HepG2 (cell line): ENCODE measurements at regions not wholly inside any gene's neighbourhood (a gene's known extent, or its start where the extent isn't known, plus 50 kb on each side); places are given as distances from the start of the nearest gene placed in this dataset.

Source experiments
- ATAC-seq: fragments of 200-7000 bp; cut with Tn5 transposase; 3 replicates; pipeline ENCODE4 v1.9.1; 2020; ENCODE audit warnings: mild to moderate bottlenecking, moderate library complexity
- BruUV-seq: library from RNA; stranded (reverse); fragments of 400-500 nt; replicated peaks from 2 replicates; lab custom pipeline; 2021; lab: Mats Ljungman, UMichigan
- CTCF ChIA-PET: fragments of 300-600 bp; formaldehyde crosslinking; extraction: SDS; loops from one replicate; lab custom pipeline; 2021; ENCODE audit warnings: low total read pairs, inconsistent platforms, low intra/inter-chr PET ratio; lab: Yijun Ruan, JAX
- POLR2A ChIA-PET: fragments of 350-600 bp; sonication (Branson Sonifier 250); formaldehyde crosslinking; loops from one replicate; lab custom pipeline; 2020; ENCODE audit warnings: antibody characterized with exemption, inconsistent platforms; lab: Yijun Ruan, JAX
- DNase-seq: peaks from one replicate; pipeline ENCODE4 v3.0.0-alpha.2; 2015; ENCODE audit warnings: low spot score
- FAIRE-seq: peaks from 3 replicates; lab custom pipeline; 2011; peaks lifted over from hg19 to GRCh38; lab: Jason Lieb, UNC
- H2AFZ ChIP-seq: one replicate; pipeline ENCODE4 v1.6.1; 2011; ENCODE audit warnings: low read length, inconsistent platforms
- H3K27ac ChIP-seq: fragments of 300-600 bp; 3 replicates; pipeline ENCODE4 v1.8.0; 2011; ENCODE audit warnings: mixed run types, mild to moderate bottlenecking, mixed read lengths, low read length, inconsistent platforms; ENCODE audit not compliant: insufficient read depth; ENCODE audit errors: extremely low read length
- H3K27me3 ChIP-seq, 2 experiments: fragments of 200-600 bp in 1 of 2; 2 replicates in 1 of 2; 3 replicates in 1 of 2; pipeline versions ENCODE4 v1.6.0 to v1.8.0; 2011; ENCODE audit warnings: low read length in 2 of 2, mild to moderate bottlenecking in 2 of 2, moderate library complexity in 2 of 2, inconsistent platforms in 1 of 2; ENCODE audit not compliant: insufficient read depth in 2 of 2, control insufficient read depth in 1 of 2
- H3K36me3 ChIP-seq, 2 experiments: fragments of 200-600 bp in 1 of 2; replicated peaks in 1 of 2; 2 replicates in 1 of 2; 3 replicates in 1 of 2; pipeline versions ENCODE4 v1.5.1 to v1.8.0; 2011; ENCODE audit warnings: low read length in 2 of 2, inconsistent platforms in 1 of 2; ENCODE audit not compliant: insufficient read depth in 2 of 2, control insufficient read depth in 1 of 2
- H3K4me1 ChIP-seq: 2 replicates; pipeline ENCODE4 v1.5.1; 2012; ENCODE audit warnings: low read length, inconsistent platforms; ENCODE audit not compliant: insufficient read depth
- H3K4me2 ChIP-seq: 2 replicates; pipeline ENCODE4 v1.6.0; 2011; ENCODE audit warnings: low read depth, low read length, inconsistent platforms
- H3K4me3 ChIP-seq, 3 experiments: fragments of 200-600 bp in 1 of 3; sonication (generic), shearing (Covaris generic) in 1 of 3; replicated peaks in 1 of 3; 2 replicates each; pipeline ENCODE4 v1.5.1; 2011 to 2016; ENCODE audit warnings: low read length in 3 of 3, inconsistent platforms in 2 of 3, low read depth in 2 of 3, mild to moderate bottlenecking in 2 of 3, control low read depth in 1 of 3, mixed read lengths in 1 of 3; ENCODE audit not compliant: insufficient read depth in 1 of 3
- H3K79me2 ChIP-seq: one replicate; pipeline ENCODE4 v1.6.1; 2011; ENCODE audit warnings: low read length, inconsistent platforms; ENCODE audit not compliant: insufficient read depth
- H3K9ac ChIP-seq: 2 replicates; pipeline ENCODE4 v1.6.0; 2011; ENCODE audit warnings: mild to moderate bottlenecking, low read depth, low read length, inconsistent platforms; ENCODE audit not compliant: insufficient read depth
- H3K9me3 ChIP-seq: 2 replicates; pipeline ENCODE4 v1.5.1; 2012; ENCODE audit warnings: mild to moderate bottlenecking, low read length
- H4K20me1 ChIP-seq: 2 replicates; pipeline ENCODE4 v1.6.0; 2011; ENCODE audit warnings: inconsistent platforms, mild to moderate bottlenecking, low read length, moderate library complexity; ENCODE audit not compliant: insufficient read depth
- BORCS8-MEF2B ChIP-seq: sonication (generic); formaldehyde crosslinking; IDR thresholded peaks from 2 replicates; pipeline ENCODE4 v1.8.0; 2022; ENCODE audit warnings: mild to moderate bottlenecking, missing genetic modification reagents
- CENPX ChIP-seq: sonication (generic); formaldehyde crosslinking; IDR thresholded peaks from 2 replicates; pipeline ENCODE4 v1.9.0; 2021; ENCODE audit warnings: mild to moderate bottlenecking, missing genetic modification reagents, moderate library complexity
- HNRNPK ChIP-seq: fragments of 200-400 bp; formaldehyde crosslinking; IDR thresholded peaks from 2 replicates; pipeline ENCODE4 v1.6.1; 2018; ENCODE audit warnings: low read length, low read depth, moderate library complexity, mild to moderate bottlenecking; ENCODE audit not compliant: poor library complexity, severe bottlenecking
- HNRNPUL1 ChIP-seq: fragments of 200-400 bp; formaldehyde crosslinking; IDR thresholded peaks from 2 replicates; pipeline ENCODE4 v1.6.1; 2017; ENCODE audit warnings: low read depth, mild to moderate bottlenecking, low read length, moderate library complexity
- HOMEZ ChIP-seq: IDR thresholded peaks from 2 replicates; pipeline ENCODE4 v1.6.1; 2016; ENCODE audit warnings: low read depth
- IKZF1 ChIP-seq: fragments of 450-650 bp; IDR thresholded peaks from 2 replicates; pipeline ENCODE4 v1.7.1; 2016
- MEF2D ChIP-seq: sonication (generic); formaldehyde crosslinking; IDR thresholded peaks from 2 replicates; pipeline ENCODE4 v1.5.1; 2020; ENCODE audit warnings: mild to moderate bottlenecking, missing genetic modification reagents
- MXD3 ChIP-seq: IDR thresholded peaks from 2 replicates; pipeline ENCODE4 v1.6.1; 2016; ENCODE audit warnings: mild to moderate bottlenecking, missing biosample characterization, missing genetic modification reagents
- RBAK ChIP-seq: sonication (generic); formaldehyde crosslinking; IDR thresholded peaks from 2 replicates; pipeline ENCODE4 v1.5.1; 2020; ENCODE audit warnings: mild to moderate bottlenecking, missing genetic modification reagents
- SIN3B ChIP-seq: fragments of 150-350 bp; IDR thresholded peaks from 2 replicates; pipeline ENCODE4 v1.6.1; 2014; ENCODE audit warnings: low read length
- SMARCE1 ChIP-seq: fragments of 450-650 bp; IDR thresholded peaks from 2 replicates; pipeline ENCODE4 v1.6.1; 2017; ENCODE audit warnings: borderline replicate concordance
- STAT5B ChIP-seq: sonication (generic); formaldehyde crosslinking; IDR thresholded peaks from 2 replicates; pipeline ENCODE4 v1.4.0; 2020; ENCODE audit warnings: missing genetic modification reagents
- WIZ ChIP-seq: sonication (generic); formaldehyde crosslinking; IDR thresholded peaks from 2 replicates; pipeline ENCODE4 v1.5.1; 2020; ENCODE audit warnings: mild to moderate bottlenecking, missing genetic modification reagents
- ZNF232 ChIP-seq: sonication (generic); formaldehyde crosslinking; IDR thresholded peaks from 2 replicates; pipeline ENCODE4 v1.4.0; 2020; ENCODE audit warnings: missing genetic modification reagents, borderline replicate concordance
- ZNF280D ChIP-seq: sonication (generic); formaldehyde crosslinking; IDR thresholded peaks from 2 replicates; pipeline ENCODE4 v1.5.1; 2020; ENCODE audit warnings: mild to moderate bottlenecking, missing genetic modification reagents
- WGBS: methylation state at CpG from one replicate; pipeline ENCODE4 v1.1.6; 2017; ENCODE audit warnings: low lambda C conversion rate; 5-methylcytosine and 5-hydroxymethylcytosine counted together
- in situ Hi-C: cut with HindIII; loops from 2 replicates; pipeline ENCODE4 v1.10.0; 2017; ENCODE audit warnings: low pct_unique_long_range_greater_than_20kb; ENCODE audit not compliant: extremely low pct_ligation_motif_present
- intact Hi-C: fragments of 100-400 bp; cut with micrococcal nuclease; formaldehyde crosslinking; loops from one replicate; pipeline ENCODE4 v1.10.0; 2022; ENCODE audit not compliant: unreplicated experiment
- TF ChIP-seq, protein P1 (sequence below): IDR thresholded peaks from 2 replicates; pipeline ENCODE4 v1.6.1; 2016; ENCODE audit warnings: low read depth, control low read depth

DNA sequence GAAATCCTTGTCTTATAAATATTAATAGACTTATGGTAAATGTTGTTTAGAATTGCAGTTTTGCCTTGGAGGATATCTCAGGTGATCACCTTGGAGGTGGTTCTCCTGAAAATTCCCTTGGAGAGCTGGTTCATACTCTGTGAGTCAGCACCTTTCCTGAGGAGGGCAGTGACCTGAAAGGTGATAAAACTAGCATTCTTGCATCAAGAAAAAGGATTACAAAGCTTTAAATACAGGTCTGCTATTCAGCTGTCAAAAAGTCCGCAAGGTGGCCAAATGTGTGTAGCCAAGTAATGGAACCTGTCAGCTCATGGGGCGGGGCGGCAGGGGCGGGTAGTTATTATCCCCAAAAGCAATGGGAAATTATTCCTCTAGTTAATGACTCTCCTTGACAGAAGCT, 52.8 kb upstream of the EDARADD start:
- 79% methylated on average over 4 of the region's 4 CpGs for WGBS
- FAIRE-seq: no peak
- BruUV-seq: no TSS peak

GRCh38 chr1:236338096-236338495, 56.0 kb upstream of the EDARADD start:
- no peaks in the 10 kb centered on the region for H3K9me3 ChIP-seq
- no peak overlapping the region for H3K4me3 ChIP-seq
- peaks cover 0 to 10% of the 10 kb centered on the region in 2 experiments; a peak in 1 of 5 replicates for H3K27me3 ChIP-seq
- no peak overlapping the region for H3K9ac ChIP-seq
- no peaks in the 10 kb centered on the region for H3K79me2 ChIP-seq
- H3K4me2 ChIP-seq: no peak overlapping the region
- FAIRE-seq (no peak), ATAC-seq (no peak), DNase-seq (no peak)
- WGBS: 53% methylated on average over 3 of the region's 3 CpGs
- in situ Hi-C loops: no loop called here
- BruUV-seq: no TSS peak
- no peak overlapping the region for H3K27ac ChIP-seq
- no peaks in the 10 kb centered on the region for H3K36me3 ChIP-seq
- POLR2A ChIA-PET: no interaction called here
- peaks cover 2% of the 10 kb centered on the region for H3K4me1 ChIP-seq
- no peak overlapping the region for H2AFZ ChIP-seq
- intact Hi-C loops: no loop called here
- CTCF ChIA-PET: no interaction called here
- H4K20me1 ChIP-seq: no peaks in the 10 kb centered on the region
- TF ChIP-seq BORCS8-MEF2B (CRISPR knock-in tag): no peak
- TF ChIP-seq ZNF280D (CRISPR knock-in tag): no peak
- no peak for TF ChIP-seq SMARCE1
- TF ChIP-seq, protein P1, sequence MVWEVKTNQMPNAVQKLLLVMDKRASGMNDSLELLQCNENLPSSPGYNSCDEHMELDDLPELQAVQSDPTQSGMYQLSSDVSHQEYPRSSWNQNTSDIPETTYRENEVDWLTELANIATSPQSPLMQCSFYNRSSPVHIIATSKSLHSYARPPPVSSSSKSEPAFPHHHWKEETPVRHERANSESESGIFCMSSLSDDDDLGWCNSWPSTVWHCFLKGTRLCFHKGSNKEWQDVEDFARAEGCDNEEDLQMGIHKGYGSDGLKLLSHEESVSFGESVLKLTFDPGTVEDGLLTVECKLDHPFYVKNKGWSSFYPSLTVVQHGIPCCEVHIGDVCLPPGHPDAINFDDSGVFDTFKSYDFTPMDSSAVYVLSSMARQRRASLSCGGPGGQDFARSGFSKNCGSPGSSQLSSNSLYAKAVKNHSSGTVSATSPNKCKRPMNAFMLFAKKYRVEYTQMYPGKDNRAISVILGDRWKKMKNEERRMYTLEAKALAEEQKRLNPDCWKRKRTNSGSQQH: no peak
- TF ChIP-seq WIZ (CRISPR knock-in tag): no peak
- no peak for TF ChIP-seq HNRNPUL1
- TF ChIP-seq RBAK (CRISPR knock-in tag): no peak
- TF ChIP-seq STAT5B (CRISPR knock-in tag): no peak
- TF ChIP-seq SIN3B: no peak
- no peak for TF ChIP-seq HOMEZ (CRISPR knock-in tag)
- TF ChIP-seq CENPX (CRISPR knock-in tag): no peak
- TF ChIP-seq ZNF232 (CRISPR knock-in tag): no peak
- TF ChIP-seq MXD3 (CRISPR knock-in tag): no peak

More for the DNA sequence above, 52.8 kb upstream of the EDARADD start:
- Histone ChIP-seq H3K79me2 (no peaks in the 10 kb centered on the region), H2AFZ (no peak overlapping the region), H4K20me1 (no peaks in the 10 kb centered on the region), H3K36me3 (no peaks in the 10 kb centered on the region), H3K4me3 (no peak overlapping the region), H3K9me3 (no peaks in the 10 kb centered on the region), H3K9ac (no peak overlapping the region), H3K4me1 (no peaks in the 10 kb centered on the region), H3K27me3 (peaks cover 0 to 5% of the 10 kb centered on the region in 2 experiments; a peak in 1 of 5 replicates), H3K27ac (no peak overlapping the region), H3K4me2 (no peak overlapping the region)
- intact Hi-C loops (no loop called here), in situ Hi-C loops (no loop called here)
- DNase-seq (no peak), ATAC-seq (no peak)
- ChIA-PET CTCF (no interaction called here), POLR2A (no interaction called here)
- TF ChIP-seq HNRNPK (no peak), IKZF1 (no peak), MEF2D (CRISPR knock-in tag) (no peak)
